ENCODE measurements at regions not wholly inside any gene's neighbourhood (a gene's known extent, or its start where the extent isn't known, plus 50 kb on each side); places are given as distances from the start of the nearest gene placed in this dataset.

- TF ChIP-seq CTCF (conservative IDR thresholded peaks at IDR 0.05; ENCODE audit: low read depth, low read length), result no peak
- H3K4me3 ChIP-seq (ENCODE audit: low read length), result no peak overlapping the region
- DNase-seq (ENCODE audit: low read depth), result no peak
These were observed 142.4 kb downstream of the URI1 start for GRCh38 chr19:30084390-30084819.

DNA sequence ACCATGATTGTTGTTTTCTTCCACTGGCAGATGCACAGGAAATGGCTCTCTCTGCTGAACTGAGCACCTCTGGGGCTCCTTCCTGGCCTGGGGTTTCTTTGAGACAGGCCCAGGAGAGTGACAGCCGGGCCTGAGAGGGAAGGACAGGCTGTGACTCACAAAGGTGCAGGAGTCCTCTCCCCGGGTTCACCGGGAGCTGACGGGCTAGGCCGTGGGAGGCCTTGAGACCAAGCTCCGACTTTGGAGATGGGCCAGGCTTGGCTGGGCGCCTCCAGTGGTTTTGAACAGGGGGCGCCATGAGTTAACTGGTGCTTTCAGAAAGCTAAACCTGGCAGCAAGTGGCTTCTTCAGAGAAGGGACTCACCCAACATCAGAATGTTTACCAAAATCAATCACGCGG, 143.4 kb downstream of the URI1 start:
- no peak overlapping the region for H3K4me3 ChIP-seq (ENCODE audit: low read length)
- TF ChIP-seq CTCF (conservative IDR thresholded peaks at IDR 0.05; ENCODE audit: low read depth, low read length), result no peak
- no peak for DNase-seq (ENCODE audit: low read depth)

DNA sequence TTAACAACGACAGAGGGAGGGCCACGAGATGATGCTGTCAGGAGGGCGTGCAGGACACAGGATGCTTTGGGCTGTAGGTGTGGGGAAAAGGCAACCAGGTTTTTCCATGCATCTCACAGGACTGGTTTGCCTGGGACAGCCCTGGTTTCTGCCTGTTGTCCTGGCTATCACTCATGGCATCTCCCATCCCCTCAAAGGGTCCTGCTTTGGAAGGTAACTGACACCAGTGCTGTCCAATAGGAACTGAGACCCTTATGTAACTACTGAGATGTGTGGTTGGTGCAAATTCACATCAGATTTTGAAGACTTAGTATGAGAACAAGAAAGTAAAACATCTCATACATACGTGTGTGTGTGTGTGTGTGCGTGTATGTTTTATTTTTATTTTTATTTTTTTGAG, 144.2 kb downstream of the URI1 start:
- no peak overlapping the region for H3K4me3 ChIP-seq (ENCODE audit: low read length)
- no peak for DNase-seq (ENCODE audit: low read depth)
- no peak for TF ChIP-seq CTCF (conservative IDR thresholded peaks at IDR 0.05; ENCODE audit: low read depth, low read length)

- no peak overlapping the region for H3K4me3 ChIP-seq (ENCODE audit: low read length)
- no peak for TF ChIP-seq CTCF (conservative IDR thresholded peaks at IDR 0.05; ENCODE audit: low read depth, low read length)
- no peak for DNase-seq (ENCODE audit: low read depth)
These were observed 144.9 kb downstream of the URI1 start for GRCh38 chr19:30086916-30087315.

DNA sequence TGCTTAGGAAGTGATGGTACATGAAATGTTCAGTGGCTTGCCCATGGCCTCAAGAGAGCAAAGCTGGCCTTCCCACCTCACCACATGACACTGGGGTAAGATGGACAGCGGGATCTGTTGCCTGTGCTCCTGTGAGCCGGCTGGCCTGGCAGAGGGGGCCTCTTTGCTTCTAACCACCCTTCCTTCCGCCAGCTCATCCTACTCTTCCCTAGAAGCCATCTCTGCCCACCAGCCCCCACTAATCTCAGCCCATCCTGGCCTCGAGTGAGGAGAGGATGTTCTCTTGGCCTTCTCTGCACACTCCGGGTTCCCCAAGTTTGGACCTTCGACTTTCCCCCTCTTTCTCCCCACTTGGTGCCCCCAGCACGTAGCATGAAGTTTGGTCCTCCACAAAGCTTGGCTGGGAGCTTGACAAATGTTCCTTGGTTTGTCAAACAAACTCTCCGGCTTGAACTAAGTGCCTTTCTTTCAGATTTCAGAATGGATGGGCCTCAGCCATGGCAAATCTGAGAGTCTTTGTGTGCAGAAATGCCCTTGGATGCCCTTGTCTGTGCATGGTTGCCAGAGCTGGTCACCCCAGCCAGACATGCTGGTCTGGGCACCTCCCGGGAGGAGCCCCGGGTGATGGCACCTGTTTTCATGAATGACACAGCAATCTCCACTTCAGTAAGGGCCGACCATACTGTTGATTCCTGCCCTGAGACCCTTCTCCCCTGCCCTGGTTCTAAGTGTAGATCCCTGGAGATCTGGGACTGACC, 145.5 kb downstream of the URI1 start:
- TF ChIP-seq CTCF (conservative IDR thresholded peaks at IDR 0.05; ENCODE audit: low read depth, low read length), result no peak
- DNase-seq (ENCODE audit: low read depth), result no peak
- H3K4me3 ChIP-seq (ENCODE audit: low read length), result no peak overlapping the region

- DNase-seq (ENCODE audit: low read depth), result no peak
- no peak overlapping the region for H3K4me3 ChIP-seq (ENCODE audit: low read length)
- TF ChIP-seq CTCF (conservative IDR thresholded peaks at IDR 0.05; ENCODE audit: low read depth, low read length), result no peak
These were observed 146.5 kb downstream of the URI1 start for GRCh38 chr19:30088567-30088966.

DNA sequence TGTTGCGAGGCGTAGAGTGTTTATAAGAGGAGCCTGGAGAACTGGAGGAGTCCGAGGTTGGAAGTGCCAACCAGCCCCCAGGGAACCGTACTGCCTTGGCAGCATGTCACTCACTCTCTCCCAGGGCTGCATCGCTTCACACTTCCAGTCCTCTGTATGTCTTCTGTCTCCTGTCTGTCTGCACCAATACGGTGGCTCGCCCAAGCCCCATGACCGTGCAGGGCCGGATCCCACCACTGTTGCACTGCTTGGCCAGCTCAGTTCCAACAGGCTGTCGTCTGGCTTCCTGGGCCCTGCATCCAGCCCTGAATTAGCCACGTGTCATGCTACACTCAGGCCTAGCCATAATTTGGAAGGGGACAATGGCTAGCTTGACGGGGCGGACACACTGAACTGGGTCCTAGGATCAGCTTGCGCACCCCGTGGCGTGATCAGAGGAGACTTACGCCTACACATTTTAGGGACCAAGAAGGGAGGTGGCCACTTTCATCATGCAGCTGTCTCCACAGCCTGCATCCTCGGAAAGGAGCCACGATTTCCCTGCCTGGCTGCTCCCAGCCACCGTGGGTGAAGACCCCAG, 147.1 kb downstream of the URI1 start:
- H3K4me3 ChIP-seq (ENCODE audit: low read length), result no peak overlapping the region
- no peak for DNase-seq (ENCODE audit: low read depth)
- TF ChIP-seq CTCF (conservative IDR thresholded peaks at IDR 0.05; ENCODE audit: low read depth, low read length), result no peak

Data from retinal pigment epithelial cell (primary cell).